AML-193 (cell line): ENCODE measurements at regions not wholly inside any gene's neighbourhood (a gene's known extent, or its start where the extent isn't known, plus 50 kb on each side); places are given as distances from the start of the nearest gene placed in this dataset.
"Not testable (repeated sequence)": the region's sequence is repeated elsewhere in the genome, so short reads cannot be mapped to it uniquely, and the experiment has no call there.

Experiments
- DNase-seq, 2 experiments: peaks; one replicate each; lab custom pipeline; 2025; lab: John Stamatoyannopoulos, UW

DNA sequence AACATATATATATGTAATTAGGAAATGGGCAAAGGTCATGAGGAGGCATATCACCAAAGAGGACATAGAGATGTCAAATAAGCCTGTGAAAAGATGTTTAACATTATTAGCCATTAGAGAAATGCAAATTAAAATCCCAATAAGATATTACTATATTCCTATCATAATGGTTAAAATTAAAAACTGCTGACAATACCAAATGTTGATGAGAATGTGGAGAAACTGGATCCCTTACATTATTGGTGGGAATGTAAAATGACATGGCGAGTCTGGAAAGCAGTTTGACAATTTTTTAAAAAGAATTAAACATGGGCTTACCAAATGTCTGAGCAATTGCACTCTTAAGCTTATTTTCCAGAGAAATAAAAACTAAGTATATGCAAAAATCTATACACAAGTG is 1821.6 kb upstream of the C9orf72 start:
- DNase-seq = no peak

- no peak for DNase-seq
These were observed 1823.9 kb upstream of the C9orf72 start for GRCh38 chr9:29397148-29397547.

DNA sequence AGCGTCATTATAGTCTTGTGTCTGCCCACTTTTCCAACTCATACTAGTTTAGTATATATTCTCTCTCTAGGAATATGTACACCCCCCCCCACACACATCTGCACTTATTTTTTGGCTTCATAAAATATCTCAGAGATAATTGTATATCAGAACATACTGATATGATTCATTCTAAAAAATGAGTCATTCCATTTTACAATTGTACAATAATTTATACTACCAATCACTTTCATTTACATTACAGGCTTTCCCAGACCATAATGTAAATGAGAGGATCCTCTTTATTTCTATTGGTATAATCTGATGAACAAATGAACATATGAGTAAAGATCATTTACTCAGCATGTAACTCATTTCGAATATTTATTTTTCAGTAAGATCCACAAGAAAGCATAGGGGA is 1842.9 kb upstream of the C9orf72 start:
- no peak for DNase-seq

DNA sequence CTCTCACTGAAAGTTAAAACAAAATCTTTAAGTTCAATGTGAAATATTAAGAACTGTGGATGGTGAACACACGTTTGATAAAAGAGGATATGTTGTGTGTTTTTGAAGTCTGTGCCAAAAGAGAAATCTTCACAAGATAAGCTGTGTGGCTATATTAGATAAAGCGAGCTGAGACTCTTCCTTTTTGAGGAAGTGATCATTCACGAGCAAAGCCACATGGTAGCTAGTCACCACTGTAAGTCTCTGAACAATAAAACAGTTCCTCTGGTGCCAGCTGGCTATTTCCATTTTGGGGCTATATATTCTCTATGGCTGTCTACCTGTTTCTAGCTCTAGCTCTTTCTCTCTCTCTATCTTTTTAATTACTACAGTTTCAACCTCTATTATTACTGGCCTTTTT is 1849.2 kb upstream of the C9orf72 start:
- DNase-seq = peak; percentile 14 to 16

GRCh38 chr9:29432191-29432590 is 1858.9 kb upstream of the C9orf72 start:
- no peak for DNase-seq

DNA sequence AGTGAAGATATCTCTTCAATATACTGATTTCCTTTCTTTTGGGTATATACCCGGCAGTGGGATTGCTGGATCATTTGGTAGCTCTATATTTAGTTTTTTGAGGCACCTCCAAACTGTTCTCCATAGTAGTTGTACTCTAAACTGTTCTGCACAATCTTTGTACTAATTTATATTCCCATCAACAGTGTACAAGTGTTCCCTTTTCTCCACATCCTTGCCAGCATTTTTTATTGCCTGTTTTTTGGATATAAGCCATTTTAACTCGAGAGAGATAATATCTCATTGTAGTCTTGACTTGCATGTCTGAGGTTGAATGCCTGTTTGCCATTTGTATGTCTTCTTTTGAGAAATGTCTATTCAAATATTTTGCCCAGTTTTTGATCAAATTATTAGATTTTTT is 1859.4 kb upstream of the C9orf72 start:
- not testable (repeated sequence) for DNase-seq

GRCh38 chr9:29435368-29435767 is 1862.1 kb upstream of the C9orf72 start:
- DNase-seq = no peak

DNA sequence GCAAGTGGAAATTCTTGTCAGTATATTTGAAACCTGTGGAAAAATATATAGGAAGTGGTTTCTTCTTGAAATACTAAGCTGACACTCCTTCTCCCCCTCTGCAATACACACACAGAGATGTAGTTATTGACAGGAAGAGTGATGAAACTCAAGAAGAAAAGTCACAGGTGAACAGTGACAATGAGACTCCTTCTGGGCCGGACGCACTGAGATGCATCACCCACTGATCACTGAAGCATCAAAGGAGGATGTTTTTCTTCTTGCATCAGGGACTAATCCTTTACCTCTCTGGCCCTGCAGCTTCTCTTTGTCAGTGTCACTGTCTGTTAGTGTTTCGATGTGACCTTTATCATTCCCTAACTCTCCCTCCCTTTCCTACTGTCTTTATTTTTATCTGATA is 1864.2 kb upstream of the C9orf72 start:
- DNase-seq = no peak

GRCh38 chr9:29439961-29440360 is 1866.7 kb upstream of the C9orf72 start:
- no peak for DNase-seq

DNA sequence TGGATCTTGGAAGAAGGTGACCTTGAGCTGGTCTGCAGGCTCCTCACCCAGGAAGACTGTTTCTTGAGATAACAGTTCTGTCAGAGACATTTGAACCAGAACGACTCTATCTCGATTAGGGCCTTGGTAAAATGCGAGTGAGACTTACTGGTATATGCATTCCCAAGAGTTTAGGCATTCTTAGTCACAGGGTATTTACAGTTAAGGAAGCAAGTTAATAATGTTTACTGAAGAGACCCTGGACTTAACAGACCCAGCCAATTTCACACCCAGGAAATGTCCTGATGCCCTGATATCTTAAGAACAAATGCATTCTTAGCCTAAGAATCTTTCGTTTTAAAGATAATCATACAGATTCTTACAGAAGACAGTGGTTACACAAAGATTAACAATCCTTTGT is 1867.2 kb upstream of the C9orf72 start:
- no peak for DNase-seq

DNA sequence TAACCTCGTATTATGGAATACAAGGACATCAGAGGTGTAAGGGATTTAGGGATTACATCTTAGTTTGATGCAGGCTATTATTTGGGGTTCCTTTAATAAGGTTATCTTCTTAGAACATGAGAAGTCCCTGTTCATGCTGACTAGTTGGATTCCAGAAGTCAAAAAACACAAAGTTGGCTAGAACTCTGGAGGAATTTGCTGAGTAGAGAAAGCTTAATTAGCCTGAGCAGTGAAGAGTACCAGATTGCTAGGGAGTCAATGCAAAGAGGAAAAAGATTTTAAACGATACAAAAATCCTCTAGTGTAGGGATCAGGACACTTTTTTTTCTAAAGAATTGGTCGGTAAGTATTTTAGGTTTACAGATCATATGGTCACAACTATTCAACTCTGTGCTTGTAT is 1872.5 kb upstream of the C9orf72 start:
- no peak for DNase-seq

DNA sequence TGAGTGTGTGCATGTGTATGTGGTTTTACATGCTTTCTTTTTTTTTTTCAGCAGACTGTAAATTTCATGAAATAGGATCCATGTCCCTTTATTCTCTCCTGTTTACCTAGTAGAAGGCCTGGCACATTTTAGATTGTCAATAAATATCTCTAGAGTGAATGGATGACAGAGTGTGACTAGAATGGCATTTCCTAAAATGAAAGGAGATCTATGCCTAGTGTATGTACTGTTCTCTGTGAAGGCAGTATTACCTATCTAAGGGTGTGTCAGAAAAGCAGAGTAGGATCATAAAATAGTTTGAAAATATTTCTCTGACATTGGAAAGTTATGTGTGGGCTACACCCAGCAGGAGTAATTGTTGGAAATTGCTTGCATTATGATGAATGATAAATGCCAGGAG is 1876.0 kb upstream of the C9orf72 start:
- DNase-seq = no peak

DNA sequence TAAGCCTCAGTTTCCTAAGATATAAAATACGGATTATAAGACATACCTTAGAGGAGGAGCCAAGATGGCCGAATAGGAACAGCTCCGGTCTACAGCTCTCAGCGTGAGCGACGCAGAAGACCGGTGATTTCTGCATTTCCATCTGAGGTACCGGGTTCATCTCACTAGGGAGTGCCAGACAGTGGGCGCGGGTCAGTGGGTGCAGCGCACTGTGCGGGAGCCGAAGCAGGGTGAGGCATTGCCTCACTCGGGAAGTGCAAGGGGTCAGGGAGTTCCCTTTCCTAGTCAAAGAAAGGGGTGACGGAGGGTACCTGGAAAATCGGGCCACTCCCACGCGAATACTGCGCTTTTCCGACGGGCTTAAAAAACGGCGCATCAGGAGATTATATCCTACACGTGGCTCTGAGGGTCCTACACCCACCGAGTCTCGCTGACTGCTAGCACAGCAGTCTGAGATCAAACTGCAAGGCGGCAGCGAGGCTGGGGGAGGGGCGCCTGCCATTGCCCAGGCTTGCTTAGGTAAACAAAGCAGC is 1877.1 kb upstream of the C9orf72 start:
- not testable (repeated sequence) for DNase-seq

DNA sequence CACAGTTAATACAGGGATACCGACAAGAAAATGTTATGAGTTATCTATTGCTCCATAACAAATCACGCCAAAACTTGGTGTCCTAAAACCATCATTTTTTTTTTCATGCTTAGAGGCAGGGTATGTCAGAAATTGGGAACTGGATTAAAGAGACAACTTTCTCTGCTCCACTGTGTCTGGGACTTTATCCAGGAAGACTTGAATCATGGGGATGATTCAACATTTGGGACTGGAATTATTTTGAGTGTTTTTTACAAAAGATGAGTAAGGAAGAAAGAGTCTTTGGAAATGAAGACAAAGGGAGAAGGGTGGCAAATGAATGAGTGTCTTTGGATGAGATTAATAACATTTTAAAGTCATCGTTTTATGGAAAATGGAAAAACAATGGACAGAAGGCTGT is 1883.7 kb upstream of the C9orf72 start:
- no peak for DNase-seq

DNA sequence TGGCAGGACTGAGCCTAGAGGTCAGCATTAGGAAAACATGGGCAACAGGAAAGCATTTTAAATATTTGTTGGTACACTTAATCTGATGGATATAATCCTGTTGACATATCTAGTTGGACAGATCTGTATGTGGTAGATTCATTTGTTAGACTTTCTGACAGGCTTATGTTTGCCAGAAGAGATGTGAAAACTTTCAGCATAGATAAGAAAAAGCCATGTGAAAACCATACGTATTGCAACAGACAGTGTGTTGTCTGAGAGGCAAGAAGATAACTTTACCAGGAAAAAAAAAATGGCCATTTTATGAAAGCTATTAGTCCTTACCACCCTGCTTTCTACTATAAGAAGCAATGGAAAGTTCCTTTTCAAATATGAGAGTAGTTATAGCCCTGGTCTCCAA is 1902.2 kb upstream of the C9orf72 start:
- DNase-seq = no peak

- DNase-seq = no peak
These were observed 1938.4 kb upstream of the C9orf72 start for GRCh38 chr9:29511680-29512079.

DNA sequence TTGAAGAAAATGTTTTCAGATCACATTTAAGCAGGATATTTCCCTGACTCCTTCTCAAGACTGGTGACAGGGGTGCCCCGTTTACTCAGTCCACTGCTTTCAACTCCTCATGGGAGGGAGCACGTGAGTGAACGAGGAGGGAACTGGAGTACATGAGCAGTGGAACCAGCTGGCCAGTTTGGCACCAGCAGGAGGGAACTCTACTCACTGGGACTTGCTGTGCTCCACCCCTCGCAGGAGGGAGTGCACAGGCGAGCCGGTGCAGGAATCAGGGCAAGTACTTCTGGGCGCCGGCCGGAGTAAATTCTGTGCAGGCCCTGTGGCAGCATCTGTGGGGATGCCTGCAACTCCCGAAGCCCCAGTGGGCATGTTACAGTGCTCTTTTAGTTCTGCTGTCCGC is 1941.1 kb upstream of the C9orf72 start:
- no peak for DNase-seq

DNA sequence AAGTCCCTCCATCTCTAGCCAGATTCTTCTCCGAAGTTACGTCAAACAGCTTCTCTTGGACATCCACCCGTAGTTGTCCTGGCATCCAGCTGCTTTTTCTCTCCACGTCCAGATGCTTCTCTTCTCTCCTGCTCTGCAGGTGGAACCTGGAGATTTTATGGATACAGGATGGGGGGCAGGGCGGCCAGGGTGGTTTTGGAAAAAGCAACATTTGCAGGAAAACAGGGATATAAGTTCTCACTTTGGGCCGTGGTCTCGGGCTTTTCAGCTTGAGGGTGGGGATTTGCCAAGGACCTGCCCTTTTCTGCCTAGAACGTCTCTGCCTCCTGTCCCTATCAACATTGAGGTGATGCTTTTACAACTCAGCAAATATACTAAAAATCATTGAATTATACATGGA is 1941.6 kb upstream of the C9orf72 start:
- DNase-seq = no peak

DNA sequence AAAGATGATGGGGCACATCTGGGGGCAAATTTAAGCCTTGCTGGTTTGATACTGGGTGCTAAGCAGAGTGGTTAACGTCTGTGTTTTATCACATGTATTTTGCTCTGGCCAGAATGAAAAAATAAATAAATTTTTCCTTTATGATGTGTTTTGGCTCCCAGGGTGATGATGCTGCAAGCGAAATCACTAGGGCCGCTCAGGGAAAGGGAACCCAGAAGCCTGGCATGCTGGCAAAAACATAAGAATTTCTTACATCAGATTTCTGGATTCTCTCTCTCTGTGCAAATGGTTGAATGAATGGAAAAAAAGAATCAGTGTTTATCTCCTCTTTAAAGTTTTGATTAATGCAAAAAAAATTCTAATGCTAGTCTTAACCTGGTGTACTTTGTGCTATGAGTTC is 1975.2 kb upstream of the C9orf72 start:
- DNase-seq = no peak

DNA sequence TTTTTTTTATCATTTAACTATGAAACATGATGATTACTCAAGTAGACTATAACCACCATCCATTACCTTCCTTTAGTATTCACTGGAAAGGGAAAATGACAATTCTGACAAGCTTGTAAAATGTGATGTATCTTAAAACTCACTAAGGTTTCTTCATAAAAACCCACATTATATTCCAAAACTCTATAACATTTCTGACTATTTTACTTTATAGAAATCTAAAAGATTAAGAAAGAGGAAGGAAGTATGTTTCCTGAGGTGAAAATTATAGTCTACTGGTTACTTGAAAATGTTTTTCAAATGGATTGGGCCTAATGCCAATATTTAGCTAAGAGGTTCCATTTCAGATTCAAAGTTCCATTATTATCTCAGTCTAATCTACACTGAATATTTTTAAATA is 1982.2 kb upstream of the C9orf72 start:
- no peak for DNase-seq

GRCh38 chr9:29556317-29556716 is 1983.0 kb upstream of the C9orf72 start:
- DNase-seq = no peak

- DNase-seq = no peak
These were observed 1983.5 kb upstream of the C9orf72 start for GRCh38 chr9:29556746-29557145.

DNA sequence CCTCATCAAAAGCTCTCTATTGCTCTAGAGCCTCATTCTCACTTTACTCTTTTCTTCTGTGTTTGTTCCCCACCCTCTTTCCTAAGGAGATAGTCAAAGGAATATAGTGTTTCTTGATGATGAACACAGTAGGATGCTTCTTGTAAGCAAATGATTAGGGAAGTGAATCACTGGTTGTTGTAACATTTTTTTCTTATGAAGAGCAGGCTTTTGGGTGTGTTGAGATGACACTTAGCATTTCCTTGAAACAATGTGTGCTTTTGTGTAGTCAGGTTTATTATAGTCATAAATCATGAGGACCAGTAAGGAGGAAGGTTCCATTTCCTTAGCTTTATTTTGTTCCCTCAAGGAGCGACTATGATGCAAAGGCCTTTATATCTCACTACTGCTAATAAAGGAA is 1991.3 kb upstream of the C9orf72 start:
- DNase-seq = no peak

- no peak for DNase-seq
These were observed 2001.9 kb upstream of the C9orf72 start for GRCh38 chr9:29575219-29575618.

DNA sequence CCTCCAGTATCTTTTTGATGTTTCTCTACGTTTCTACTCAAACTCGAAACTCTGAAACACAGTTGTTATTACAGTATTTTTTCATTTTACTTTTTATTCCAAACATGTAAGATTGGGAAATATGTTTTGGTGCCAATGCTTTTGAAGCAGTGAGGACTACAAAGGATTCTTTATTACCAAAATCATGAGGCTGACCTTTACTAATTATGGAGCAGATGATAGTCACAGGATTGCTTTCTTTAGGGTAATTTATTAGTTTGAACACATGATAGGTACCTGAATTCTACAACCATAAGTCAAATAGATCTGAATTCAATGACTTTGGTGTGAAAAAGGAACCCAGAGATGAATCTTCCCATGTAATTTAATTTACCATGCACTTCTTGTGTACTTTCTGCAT is 2015.1 kb upstream of the C9orf72 start:
- no peak for DNase-seq
